Parathyroid adenoma (tissue), 2 donors: ENCODE measurements at regions not wholly inside any gene's neighbourhood (a gene's known extent, or its start where the extent isn't known, plus 50 kb on each side); places are given as distances from the start of the nearest gene placed in this dataset.

Experiments
- H2AFZ ChIP-seq: fragments of 300-600 bp; sonication (generic); one replicate; pipeline ENCODE4 v1.7.0; 2017; ENCODE audit warnings: antibody characterized with exemption, mild to moderate bottlenecking
- H3K27ac ChIP-seq: fragments of 300-600 bp; sonication (generic); one replicate; pipeline ENCODE4 v1.7.0; 2017
- H3K27me3 ChIP-seq: fragments of 300-600 bp; sonication (generic); one replicate; pipeline ENCODE4 v1.7.0; 2017; ENCODE audit warnings: low read length; ENCODE audit not compliant: control insufficient read depth, insufficient read depth
- H3K36me3 ChIP-seq: fragments of 300-600 bp; sonication (generic); one replicate; pipeline ENCODE4 v1.7.0; 2017; ENCODE audit warnings: low read length; ENCODE audit not compliant: control insufficient read depth, insufficient read depth
- H3K4me1 ChIP-seq: fragments of 300-600 bp; sonication (generic); one replicate; pipeline ENCODE4 v1.7.0; 2017; ENCODE audit warnings: control low read depth
- H3K4me2 ChIP-seq: fragments of 300-600 bp; sonication (generic); one replicate; pipeline ENCODE4 v1.7.0; 2017; ENCODE audit warnings: low read length
- H3K4me3 ChIP-seq: fragments of 300-600 bp; sonication (generic); one replicate; pipeline ENCODE4 v1.7.0; 2017; ENCODE audit warnings: low read depth, low read length
- H3K79me2 ChIP-seq: fragments of 300-600 bp; sonication (generic); one replicate; pipeline ENCODE4 v1.7.0; 2017; ENCODE audit warnings: control low read depth
- H3K9ac ChIP-seq: fragments of 300-600 bp; sonication (generic); one replicate; pipeline ENCODE4 v1.7.0; 2017; ENCODE audit warnings: mild to moderate bottlenecking
- H3K9me3 ChIP-seq: fragments of 300-600 bp; sonication (generic); one replicate; pipeline ENCODE4 v1.7.0; 2017; ENCODE audit warnings: low read length; ENCODE audit not compliant: control insufficient read depth
- CTCF ChIP-seq: fragments of 300-600 bp; sonication (generic); IDR thresholded peaks from one replicate; pipeline ENCODE4 v1.7.0; 2017; ENCODE audit warnings: antibody characterized with exemption, mild to moderate bottlenecking
- donor health status: primary hyperparathyroidism.

DNA sequence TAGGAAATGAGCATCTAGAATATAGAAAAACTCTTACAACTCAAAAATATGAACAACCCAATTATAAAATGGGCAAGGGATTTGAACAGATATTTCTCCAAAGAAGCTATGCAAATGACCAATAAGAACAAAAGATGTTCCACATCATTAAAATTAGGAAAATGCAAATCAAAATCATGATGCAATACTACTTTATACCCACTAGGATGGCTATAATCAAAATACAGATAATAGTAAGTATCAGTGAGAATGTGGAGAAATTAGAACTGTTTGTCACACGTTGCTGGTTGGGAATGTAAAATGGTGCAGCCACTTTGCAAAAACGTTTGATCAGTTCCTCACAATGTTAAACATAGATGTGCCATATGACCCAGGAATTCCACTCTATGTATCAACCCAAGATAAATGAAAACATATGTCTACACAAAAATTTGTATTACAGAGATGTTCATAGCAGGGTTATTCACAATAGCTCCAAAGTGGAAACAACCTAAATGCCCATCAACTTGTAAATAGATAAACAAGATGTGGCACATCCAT is 558.4 kb downstream of the SLC4A3 start:
- no peaks in the 10 kb centered on the region for H3K36me3 ChIP-seq
- H3K4me3 ChIP-seq = no peak overlapping the region
- no peak overlapping the region for H3K27ac ChIP-seq
- H2AFZ ChIP-seq = no peak overlapping the region
- no peak overlapping the region for H3K4me2 ChIP-seq
- TF ChIP-seq CTCF = no peak
- H3K9me3 ChIP-seq = no peaks in the 10 kb centered on the region
- no peak overlapping the region for H3K9ac ChIP-seq
- no peaks in the 10 kb centered on the region for H3K27me3 ChIP-seq
- H3K79me2 ChIP-seq = no peaks in the 10 kb centered on the region
- H3K4me1 ChIP-seq = no peaks in the 10 kb centered on the region

- Histone ChIP-seq H3K9me3 (no peaks in the 10 kb centered on the region), H2AFZ (no peak overlapping the region), H3K27me3 (no peaks in the 10 kb centered on the region), H3K9ac (no peak overlapping the region), H3K4me3 (no peak overlapping the region), H3K4me2 (no peak overlapping the region), H3K27ac (no peak overlapping the region), H3K4me1 (no peaks in the 10 kb centered on the region), H3K36me3 (no peaks in the 10 kb centered on the region), H3K79me2 (no peaks in the 10 kb centered on the region)
- no peak for TF ChIP-seq CTCF
Observed at GRCh38 chr2:220188031-220188430, 560.6 kb downstream of the SLC4A3 start.

DNA sequence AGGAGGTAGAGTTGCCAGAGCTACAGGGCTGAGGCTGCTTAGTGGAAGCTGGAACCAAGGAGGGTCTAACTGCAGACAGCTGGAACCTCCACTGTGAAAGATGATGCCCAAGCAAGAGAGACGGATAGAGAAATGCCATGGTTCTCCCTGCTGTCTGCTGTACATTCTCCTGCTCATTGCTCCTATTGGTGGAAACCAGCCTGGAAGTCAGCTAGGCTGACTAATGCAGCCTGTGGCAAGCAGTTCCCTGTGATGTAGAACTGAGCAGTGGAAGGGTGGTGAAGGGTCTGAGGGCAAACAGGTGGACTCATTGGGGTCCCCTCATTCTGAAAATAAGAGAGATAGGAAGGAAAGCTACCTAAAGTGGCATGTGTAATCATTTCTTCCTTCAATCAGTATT is 563.6 kb downstream of the SLC4A3 start:
- no peaks in the 10 kb centered on the region for H3K27me3 ChIP-seq
- no peak overlapping the region for H3K4me3 ChIP-seq

GRCh38 chr2:220191737-220192136 is 564.3 kb downstream of the SLC4A3 start:
- Histone ChIP-seq H3K4me2 (no peak overlapping the region), H3K79me2 (no peaks in the 10 kb centered on the region), H3K4me1 (no peaks in the 10 kb centered on the region), H3K27ac (no peak overlapping the region), H3K27me3 (no peaks in the 10 kb centered on the region), H3K9me3 (no peaks in the 10 kb centered on the region), H3K4me3 (no peak overlapping the region), H2AFZ (no peak overlapping the region), H3K9ac (no peak overlapping the region), H3K36me3 (no peaks in the 10 kb centered on the region)
- no peak for TF ChIP-seq CTCF

More for the DNA sequence above, 563.6 kb downstream of the SLC4A3 start:
- H3K79me2 ChIP-seq = no peaks in the 10 kb centered on the region
- H2AFZ ChIP-seq = no peak overlapping the region
- no peaks in the 10 kb centered on the region for H3K9me3 ChIP-seq
- H3K27ac ChIP-seq = no peak overlapping the region
- no peak overlapping the region for H3K4me2 ChIP-seq
- no peaks in the 10 kb centered on the region for H3K4me1 ChIP-seq
- no peak overlapping the region for H3K9ac ChIP-seq
- no peaks in the 10 kb centered on the region for H3K36me3 ChIP-seq
- no peak for TF ChIP-seq CTCF

DNA sequence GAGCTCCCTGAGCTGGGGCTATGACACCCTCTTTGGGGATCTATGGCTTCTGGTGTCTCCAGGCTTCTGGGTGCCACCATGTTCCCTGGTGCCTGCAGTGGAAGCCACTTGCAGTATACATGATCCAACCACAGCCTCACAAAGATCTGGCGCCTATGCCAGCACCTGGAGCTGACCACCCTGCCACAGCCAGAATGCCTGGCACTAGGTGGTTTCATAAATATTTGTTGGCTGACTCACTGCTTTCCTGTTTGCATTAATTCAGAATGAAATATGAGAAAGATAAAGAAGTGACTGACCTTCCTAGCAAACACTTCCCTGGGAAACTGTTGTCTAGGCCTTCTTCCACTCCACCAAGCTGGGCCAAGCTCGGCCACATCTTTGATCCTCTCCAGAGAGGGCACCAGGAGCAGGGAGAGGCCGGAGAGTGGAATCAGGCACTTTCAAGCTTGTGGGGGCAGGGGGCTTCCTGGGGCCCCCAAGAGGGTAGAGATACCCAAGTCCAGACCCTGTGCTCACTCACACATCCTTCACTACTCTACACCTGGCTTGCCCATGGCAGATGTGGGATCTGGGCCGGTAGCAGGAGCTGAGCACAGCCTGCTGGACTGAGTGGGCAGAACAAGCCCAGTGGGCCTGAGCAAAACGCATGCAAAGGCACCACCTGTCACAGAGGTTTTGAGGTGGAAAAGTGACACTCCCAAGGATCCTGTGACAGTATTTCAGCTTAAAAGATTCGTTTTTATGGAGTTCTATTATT is 565.7 kb downstream of the SLC4A3 start:
- Histone ChIP-seq H3K36me3 (no peaks in the 10 kb centered on the region), H3K9me3 (no peaks in the 10 kb centered on the region), H2AFZ (no peak overlapping the region), H3K27ac (no peak overlapping the region), H3K4me2 (no peak overlapping the region), H3K4me3 (no peak overlapping the region), H3K79me2 (no peaks in the 10 kb centered on the region), H3K9ac (no peak overlapping the region), H3K27me3 (no peaks in the 10 kb centered on the region), H3K4me1 (no peaks in the 10 kb centered on the region)
- no peak for TF ChIP-seq CTCF
